ENCODE measurements at regions not wholly inside any gene's neighbourhood (a gene's known extent, or its start where the extent isn't known, plus 50 kb on each side); places are given as distances from the start of the nearest gene placed in this dataset.

- TF ChIP-seq FOXP2 (optimal IDR thresholded peaks at IDR 0.05; ENCODE audit: borderline replicate concordance, extremely low read depth, extremely low read length, insufficient read depth) = no peak
- no peak for TF ChIP-seq POLR2AphosphoS5 (IDR thresholded peaks at IDR 0.05; ENCODE audit: low read depth, low read length)
- TF ChIP-seq, protein P1, sequence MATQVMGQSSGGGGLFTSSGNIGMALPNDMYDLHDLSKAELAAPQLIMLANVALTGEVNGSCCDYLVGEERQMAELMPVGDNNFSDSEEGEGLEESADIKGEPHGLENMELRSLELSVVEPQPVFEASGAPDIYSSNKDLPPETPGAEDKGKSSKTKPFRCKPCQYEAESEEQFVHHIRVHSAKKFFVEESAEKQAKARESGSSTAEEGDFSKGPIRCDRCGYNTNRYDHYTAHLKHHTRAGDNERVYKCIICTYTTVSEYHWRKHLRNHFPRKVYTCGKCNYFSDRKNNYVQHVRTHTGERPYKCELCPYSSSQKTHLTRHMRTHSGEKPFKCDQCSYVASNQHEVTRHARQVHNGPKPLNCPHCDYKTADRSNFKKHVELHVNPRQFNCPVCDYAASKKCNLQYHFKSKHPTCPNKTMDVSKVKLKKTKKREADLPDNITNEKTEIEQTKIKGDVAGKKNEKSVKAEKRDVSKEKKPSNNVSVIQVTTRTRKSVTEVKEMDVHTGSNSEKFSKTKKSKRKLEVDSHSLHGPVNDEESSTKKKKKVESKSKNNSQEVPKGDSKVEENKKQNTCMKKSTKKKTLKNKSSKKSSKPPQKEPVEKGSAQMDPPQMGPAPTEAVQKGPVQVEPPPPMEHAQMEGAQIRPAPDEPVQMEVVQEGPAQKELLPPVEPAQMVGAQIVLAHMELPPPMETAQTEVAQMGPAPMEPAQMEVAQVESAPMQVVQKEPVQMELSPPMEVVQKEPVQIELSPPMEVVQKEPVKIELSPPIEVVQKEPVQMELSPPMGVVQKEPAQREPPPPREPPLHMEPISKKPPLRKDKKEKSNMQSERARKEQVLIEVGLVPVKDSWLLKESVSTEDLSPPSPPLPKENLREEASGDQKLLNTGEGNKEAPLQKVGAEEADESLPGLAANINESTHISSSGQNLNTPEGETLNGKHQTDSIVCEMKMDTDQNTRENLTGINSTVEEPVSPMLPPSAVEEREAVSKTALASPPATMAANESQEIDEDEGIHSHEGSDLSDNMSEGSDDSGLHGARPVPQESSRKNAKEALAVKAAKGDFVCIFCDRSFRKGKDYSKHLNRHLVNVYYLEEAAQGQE (IDR thresholded peaks at IDR 0.05; ENCODE audit: insufficient read depth in 1 of 2, low read depth in 2 of 2, low read length in 2 of 2) = no peak
- no peak for TF ChIP-seq TAF1 (IDR thresholded peaks at IDR 0.05; ENCODE audit: borderline replicate concordance, insufficient read depth, low read length)
- TF ChIP-seq SIN3A (IDR thresholded peaks at IDR 0.05; ENCODE audit: borderline replicate concordance, insufficient read depth, low read length) = no peak
Measured at GRCh38 chr1:194151056-194151455, 964.6 kb upstream of the B3GALT2 start.

GRCh38 chr1:194150242-194150641 is 963.8 kb upstream of the B3GALT2 start:
- no peak for TF ChIP-seq POLR2AphosphoS5 (IDR thresholded peaks at IDR 0.05; ENCODE audit: low read depth, low read length)
- no peak for TF ChIP-seq TAF1 (IDR thresholded peaks at IDR 0.05; ENCODE audit: borderline replicate concordance, insufficient read depth, low read length)
- TF ChIP-seq FOXP2 (optimal IDR thresholded peaks at IDR 0.05; ENCODE audit: borderline replicate concordance, extremely low read depth, extremely low read length, insufficient read depth) = no peak
- TF ChIP-seq, protein P1 (IDR thresholded peaks at IDR 0.05; ENCODE audit: insufficient read depth in 1 of 2, low read depth in 2 of 2, low read length in 2 of 2) = no peak
- no peak for TF ChIP-seq SIN3A (IDR thresholded peaks at IDR 0.05; ENCODE audit: borderline replicate concordance, insufficient read depth, low read length)

DNA sequence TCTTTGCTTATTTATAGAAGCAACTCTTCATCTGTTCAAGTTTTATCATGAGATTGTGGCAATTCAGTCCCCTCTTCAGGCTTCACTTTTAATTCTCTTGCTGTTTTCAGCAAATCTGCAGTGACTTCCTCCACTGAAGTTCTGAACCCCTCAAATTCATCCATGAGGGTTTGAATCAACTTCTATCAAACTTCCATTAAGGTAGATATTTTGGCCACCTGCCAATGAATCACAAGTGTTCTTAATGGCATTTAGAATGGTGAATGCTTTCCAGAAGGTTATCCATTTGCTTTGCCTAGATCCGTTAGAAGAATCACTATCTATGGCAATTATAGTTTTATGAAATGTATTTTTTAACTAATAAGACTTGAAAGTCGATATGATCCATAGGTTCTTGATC is 946.7 kb upstream of the B3GALT2 start:
- TF ChIP-seq POLR2AphosphoS5 (IDR thresholded peaks at IDR 0.05; ENCODE audit: low read depth, low read length) (no peak), TAF1 (IDR thresholded peaks at IDR 0.05; ENCODE audit: borderline replicate concordance, insufficient read depth, low read length) (no peak), FOXP2 (optimal IDR thresholded peaks at IDR 0.05; ENCODE audit: borderline replicate concordance, extremely low read depth, extremely low read length, insufficient read depth) (no peak), SIN3A (IDR thresholded peaks at IDR 0.05; ENCODE audit: borderline replicate concordance, insufficient read depth, low read length) (no peak)
- TF ChIP-seq, protein P1 (IDR thresholded peaks at IDR 0.05; ENCODE audit: insufficient read depth in 1 of 2, low read depth in 2 of 2, low read length in 2 of 2) = no peak

- TF ChIP-seq TAF1 (IDR thresholded peaks at IDR 0.05; ENCODE audit: borderline replicate concordance, insufficient read depth, low read length) (no peak), SIN3A (IDR thresholded peaks at IDR 0.05; ENCODE audit: borderline replicate concordance, insufficient read depth, low read length) (no peak), FOXP2 (optimal IDR thresholded peaks at IDR 0.05; ENCODE audit: borderline replicate concordance, extremely low read depth, extremely low read length, insufficient read depth) (no peak), POLR2AphosphoS5 (IDR thresholded peaks at IDR 0.05; ENCODE audit: low read depth, low read length) (no peak)
- TF ChIP-seq, protein P1 (IDR thresholded peaks at IDR 0.05; ENCODE audit: insufficient read depth in 1 of 2, low read depth in 2 of 2, low read length in 2 of 2) = no peak
Measured at GRCh38 chr1:194118086-194118485, 931.7 kb upstream of the B3GALT2 start.

GRCh38 chr1:194117582-194117981 is 931.2 kb upstream of the B3GALT2 start:
- no peak for TF ChIP-seq TAF1 (IDR thresholded peaks at IDR 0.05; ENCODE audit: borderline replicate concordance, insufficient read depth, low read length)
- no peak for TF ChIP-seq FOXP2 (optimal IDR thresholded peaks at IDR 0.05; ENCODE audit: borderline replicate concordance, extremely low read depth, extremely low read length, insufficient read depth)
- TF ChIP-seq, protein P1 (IDR thresholded peaks at IDR 0.05; ENCODE audit: insufficient read depth in 1 of 2, low read depth in 2 of 2, low read length in 2 of 2) = no peak
- no peak for TF ChIP-seq SIN3A (IDR thresholded peaks at IDR 0.05; ENCODE audit: borderline replicate concordance, insufficient read depth, low read length)
- TF ChIP-seq POLR2AphosphoS5 (IDR thresholded peaks at IDR 0.05; ENCODE audit: low read depth, low read length) = no peak
